K562 (cell line): ENCODE measurements at regions not wholly inside any gene's neighbourhood (a gene's known extent, or its start where the extent isn't known, plus 50 kb on each side); places are given as distances from the start of the nearest gene placed in this dataset.

ENCODE experiments used
- ATAC-seq: fragments of 200-7000 bp; cut with Tn5 transposase; 3 replicates; pipeline ENCODE4 v1.9.1; 2020; ENCODE audit warnings: moderate library complexity
- BruUV-seq: library from RNA; stranded (reverse); fragments of 400-500 nt; replicated peaks from 2 replicates; lab custom pipeline; 2021; lab: Mats Ljungman, UMichigan
- CTCF ChIA-PET: fragments of 300-600 bp; formaldehyde crosslinking; extraction: SDS; loops from one replicate; lab custom pipeline; 2021; ENCODE audit warnings: low intra/inter-chr PET ratio; lab: Yijun Ruan, JAX
- POLR2A ChIA-PET: fragments of 300-600, 350-650 bp; sonication (Branson Sonifier 250); formaldehyde crosslinking; extraction: SDS; loops from one replicate; lab custom pipeline; 2021; ENCODE audit warnings: antibody characterized with exemption, inconsistent platforms; lab: Yijun Ruan, JAX
- DNase-seq, 4 experiments: peaks; one replicate each; pipeline versions ENCODE4 v3.0.0 to v3.0.0-alpha.2; 2011 to 2018; ENCODE audit warnings: low spot score in 3 of 4, mixed read lengths in 3 of 4; ENCODE audit errors: extremely low read depth in 1 of 4
- FAIRE-seq: peaks from 2 replicates; lab custom pipeline; 2011; peaks lifted over from hg19 to GRCh38; lab: Jason Lieb, UNC
- H2AFZ ChIP-seq: 2 replicates; pipeline ENCODE4 v1.6.0; 2011; ENCODE audit warnings: low read depth, low read length, control low read depth, inconsistent platforms
- H3K27ac ChIP-seq: fragments of 200-600 bp; 3 replicates; pipeline ENCODE4 v1.8.0; 2011; ENCODE audit warnings: low read depth, mild to moderate bottlenecking, control low read depth, inconsistent platforms, low read length, moderate library complexity, mixed read lengths; ENCODE audit errors: extremely low read depth
- H3K27me3 ChIP-seq, 2 experiments: fragments of 300-600 bp in 1 of 2; 2 replicates in 1 of 2; 3 replicates in 1 of 2; pipeline versions ENCODE4 v1.6.0 to v1.8.0; 2011; ENCODE audit warnings: inconsistent platforms in 2 of 2, low read length in 2 of 2, mild to moderate bottlenecking in 1 of 2, mixed read lengths in 1 of 2, moderate library complexity in 1 of 2; ENCODE audit not compliant: control insufficient read depth in 2 of 2, insufficient read depth in 2 of 2
- H3K36me3 ChIP-seq: fragments of 300-600 bp; 3 replicates; pipeline ENCODE4 v1.8.0; 2011; ENCODE audit warnings: mild to moderate bottlenecking, low read length, inconsistent platforms; ENCODE audit not compliant: control insufficient read depth, insufficient read depth
- H3K4me1 ChIP-seq, 2 experiments: fragments of 200-600 bp in 1 of 2; replicated peaks in 1 of 2; 2 replicates in 1 of 2; 3 replicates in 1 of 2; pipeline versions ENCODE4 v1.5.1 to v1.8.0; 2011; ENCODE audit warnings: inconsistent platforms in 2 of 2, low read length in 2 of 2, mild to moderate bottlenecking in 1 of 2, mixed read lengths in 1 of 2, moderate library complexity in 1 of 2; ENCODE audit not compliant: control insufficient read depth in 2 of 2, insufficient read depth in 2 of 2
- H3K4me2 ChIP-seq: 2 replicates; pipeline ENCODE4 v1.6.1; 2011; ENCODE audit warnings: low read length, control low read depth, inconsistent platforms, mixed read lengths; ENCODE audit not compliant: insufficient read depth
- H3K4me3 ChIP-seq: fragments of 200-600 bp; sonication (generic), shearing (Covaris generic); 2 replicates; pipeline ENCODE4 v1.5.1; 2016; ENCODE audit warnings: control low read depth, inconsistent platforms
- H3K79me2 ChIP-seq: fragments of 200-600 bp; 3 replicates; pipeline ENCODE4 v1.8.0; 2011; ENCODE audit warnings: low read length, inconsistent platforms; ENCODE audit not compliant: control insufficient read depth, insufficient read depth
- H3K9ac ChIP-seq, 2 experiments: 2 replicates each; pipeline versions ENCODE4 v1.6.0 to v1.6.1; 2011; ENCODE audit warnings: low read depth in 2 of 2, low read length in 2 of 2, control low read depth in 1 of 2, inconsistent platforms in 1 of 2, mild to moderate bottlenecking in 1 of 2, mixed read lengths in 1 of 2; ENCODE audit not compliant: insufficient read depth in 1 of 2
- H3K9me1 ChIP-seq: one replicate; pipeline ENCODE4 v1.6.0; 2011; ENCODE audit warnings: inconsistent platforms, mild to moderate bottlenecking, low read length, moderate library complexity; ENCODE audit not compliant: control insufficient read depth, insufficient read depth
- H3K9me3 ChIP-seq: replicated peaks from 2 replicates; pipeline ENCODE4 v1.5.1; 2011; ENCODE audit warnings: low read depth, low read length, inconsistent platforms; ENCODE audit not compliant: control insufficient read depth, insufficient read depth
- H4K20me1 ChIP-seq: replicated peaks from 2 replicates; pipeline ENCODE4 v1.6.1; 2011; ENCODE audit warnings: low read length, inconsistent platforms, mixed read lengths; ENCODE audit not compliant: control insufficient read depth, insufficient read depth
- CEBPG ChIP-seq, 3 experiments: fragments of 200-800 bp in 1 of 3; sonication (Bioruptor generic) in 1 of 3; sonication (generic) in 1 of 3; formaldehyde crosslinking in 1 of 3; IDR thresholded peaks in 2 of 3; conservative IDR thresholded peaks in 1 of 3; 2 replicates each; pipeline versions ENCODE4 v1.6.1 to v1.8.0; 2016 to 2022; ENCODE audit warnings: missing compliant biosample characterization in 2 of 3, missing genetic modification characterization in 2 of 3, mild to moderate bottlenecking in 1 of 3, missing genetic modification reagents in 1 of 3
- HDAC3 ChIP-seq: fragments of 450-650 bp; IDR thresholded peaks from 2 replicates; pipeline ENCODE4 v1.6.1; 2018; ENCODE audit warnings: borderline replicate concordance, mild to moderate bottlenecking, moderate library complexity; ENCODE audit not compliant: partially characterized antibody
- POLR2H ChIP-seq: IDR thresholded peaks from 2 replicates; pipeline ENCODE4 v1.6.1; 2016; ENCODE audit warnings: missing genetic modification characterization, low read depth, mild to moderate bottlenecking, control low read depth, missing compliant biosample characterization, moderate library complexity
- RCOR1 ChIP-seq, 2 experiments: IDR thresholded peaks; 2 replicates each; pipeline ENCODE4 v1.6.1; 2012; ENCODE audit warnings: low read depth in 2 of 2, low read length in 2 of 2, borderline replicate concordance in 1 of 2, improper control_type of control experiment in 1 of 2
- WGBS: fragments of 100-300 bp; shearing (Covaris generic); methylation state at CpG from one replicate; pipeline ENCODE4 v1.1.6; 2016; ENCODE audit warnings: low coverage, mixed read lengths; ENCODE audit not compliant: insufficient coverage; ENCODE audit errors: missing lambda C conversion rate; 5-methylcytosine and 5-hydroxymethylcytosine counted together
- in situ Hi-C: fragments of 300-500 bp; cut with MboI; formaldehyde crosslinking; loops from 4 replicates; pipeline ENCODE4 v1.15.0; 2018; ENCODE audit warnings: inconsistent platforms, mixed read lengths
- intact Hi-C: fragments of 100-400 bp; cut with micrococcal nuclease; formaldehyde crosslinking; loops from 2 replicates; pipeline ENCODE4 v1.14.2; 2022

DNA sequence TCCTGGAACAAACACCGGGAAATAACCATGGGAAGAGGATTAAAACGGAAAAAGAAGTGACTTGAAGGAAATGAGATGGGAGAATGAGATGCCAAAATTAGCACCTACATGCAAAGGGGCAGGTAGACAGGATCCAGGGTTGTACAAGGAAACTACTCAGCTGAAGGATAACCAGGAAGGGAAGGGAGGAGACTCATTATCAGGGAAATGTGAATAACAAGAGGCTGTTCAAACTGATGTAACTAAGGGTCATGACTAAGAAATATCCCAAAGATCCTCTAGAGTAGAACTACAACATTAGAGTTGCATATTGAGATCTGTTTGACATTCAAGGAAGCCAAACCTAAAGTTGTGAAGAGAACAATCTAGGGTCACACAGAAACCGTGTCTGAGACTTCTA lies 166.2 kb upstream of the SP8 start:
- intact Hi-C loops, result no loop called here
- POLR2A ChIA-PET, result interaction anchor here (0.6 kb wide), 1 partner anchor 15 kb away, joined by 3 read pairs; no protein-coding TSS in a partner anchor
- no peak overlapping the region for H3K4me2 ChIP-seq
- no peak overlapping the region for H3K9ac ChIP-seq
- 3% methylated on average over 3 of the region's 3 CpGs for WGBS
- H2AFZ ChIP-seq, result no peak overlapping the region
- no peak for DNase-seq
- TF ChIP-seq RCOR1 (IDR thresholded peaks at IDR 0.05; ENCODE audit: borderline replicate concordance in 1 of 2, low read depth in 2 of 2, low read length in 2 of 2) (no peak), POLR2H (tag) (peak; percentile 69), CEBPG (CRISPR knock-in tag; IDR thresholded peaks at IDR 0.05) (no peak), CEBPG (tag; conservative IDR thresholded peaks at IDR 0.05 in 1 of 2, IDR thresholded peaks at IDR 0.05 in 1 of 2) (0 out of 4 replicates have a peak, but pooled peaks of 1 of the 2 experiments have one; percentile 32), HDAC3 (no peak)
- TF ChIP-seq, all 486 proteins: peak for 2
- H3K4me3 ChIP-seq, result no peak overlapping the region
- peak; percentile 48 for FAIRE-seq
- no peaks in the 10 kb centered on the region for H3K9me1 ChIP-seq
- no TSS peak for BruUV-seq
- no peaks in the 10 kb centered on the region for H3K27me3 ChIP-seq
- ATAC-seq, result no peak
- CTCF ChIA-PET, result interaction anchor here (0.7 kb wide), 1 partner anchor 9 kb away, joined by 5 read pairs; no protein-coding TSS in a partner anchor
- no peaks in the 10 kb centered on the region for H3K36me3 ChIP-seq
- no peaks in the 10 kb centered on the region for H3K4me1 ChIP-seq
- in situ Hi-C loops, result no loop called here
- no peaks in the 10 kb centered on the region for H3K9me3 ChIP-seq
- no peaks in the 10 kb centered on the region for H4K20me1 ChIP-seq
- no peak overlapping the region for H3K27ac ChIP-seq
- no peaks in the 10 kb centered on the region for H3K79me2 ChIP-seq
